Loucy (cell line): ENCODE measurements at regions not wholly inside any gene's neighbourhood (a gene's known extent, or its start where the extent isn't known, plus 50 kb on each side); places are given as distances from the start of the nearest gene placed in this dataset.

Source experiments
- H2AFZ ChIP-seq: fragments of 200-600 bp; sonication (generic); 2 replicates; pipeline ENCODE4 v1.6.0; 2016; ENCODE audit warnings: antibody characterized with exemption, mild to moderate bottlenecking, low read length, moderate library complexity
- H3F3A ChIP-seq: fragments of 200-600 bp; 2 replicates; pipeline ENCODE4 v1.6.0; 2016; ENCODE audit warnings: antibody characterized with exemption, low read depth, mild to moderate bottlenecking
- H3K27me3 ChIP-seq: fragments of 200-600 bp; sonication (generic); 2 replicates; pipeline ENCODE4 v1.6.1; 2014; ENCODE audit warnings: low read length, mild to moderate bottlenecking; ENCODE audit not compliant: insufficient read depth, poor library complexity, severe bottlenecking
- H3K36me3 ChIP-seq: fragments of 200-600 bp; sonication (generic); 2 replicates; pipeline ENCODE4 v1.6.1; 2016; ENCODE audit warnings: low read length; ENCODE audit not compliant: insufficient read depth
- H3K4me1 ChIP-seq: fragments of 200-600 bp; sonication (generic); 2 replicates; pipeline ENCODE4 v1.5.1; 2014; ENCODE audit warnings: low read length, mild to moderate bottlenecking; ENCODE audit not compliant: insufficient read depth, poor library complexity, severe bottlenecking
- H3K4me2 ChIP-seq: fragments of 200-600 bp; sonication (generic); 2 replicates; pipeline ENCODE4 v1.6.0; 2014; ENCODE audit warnings: antibody characterized with exemption, low read length, low read depth, mild to moderate bottlenecking; ENCODE audit not compliant: poor library complexity, severe bottlenecking
- H3K4me3 ChIP-seq: fragments of 200-600 bp; sonication (generic); 2 replicates; pipeline ENCODE4 v1.5.1; 2014; ENCODE audit warnings: low read length, mild to moderate bottlenecking, mixed read lengths; ENCODE audit not compliant: poor library complexity, severe bottlenecking
- H3K79me2 ChIP-seq: fragments of 200-600 bp; sonication (generic); 2 replicates; pipeline ENCODE4 v1.6.1; 2014; ENCODE audit warnings: low read length; ENCODE audit not compliant: insufficient read depth
- H3K9ac ChIP-seq: fragments of 200-600 bp; sonication (generic); 2 replicates; pipeline ENCODE4 v1.6.0; 2014; ENCODE audit warnings: mild to moderate bottlenecking, low read depth, low read length, moderate library complexity; ENCODE audit not compliant: poor library complexity, severe bottlenecking
- H3K9me2 ChIP-seq: fragments of 200-600 bp; sonication (generic); replicated peaks from 2 replicates; pipeline ENCODE4 v1.6.1; 2016; ENCODE audit warnings: low read depth, low read length, mixed read lengths
- H3K9me3 ChIP-seq: fragments of 200-600 bp; sonication (generic); 2 replicates; pipeline ENCODE4 v1.6.1; 2014; ENCODE audit warnings: mild to moderate bottlenecking, antibody characterized with exemption, low read length, low read depth; ENCODE audit not compliant: insufficient read depth
- H4K20me1 ChIP-seq: fragments of 200-600 bp; sonication (generic); 2 replicates; pipeline ENCODE4 v1.6.0; 2014; ENCODE audit warnings: antibody characterized with exemption, low read length, mild to moderate bottlenecking; ENCODE audit not compliant: insufficient read depth, poor library complexity, severe bottlenecking
- CTCF ChIP-seq: fragments of 200-600 bp; sonication (generic); conservative IDR thresholded peaks from 2 replicates; pipeline ENCODE4 v1.5.1; 2014; ENCODE audit warnings: mild to moderate bottlenecking, antibody characterized with exemption, low read length
- EZH2phosphoT487 ChIP-seq: fragments of 200-600 bp; IDR thresholded peaks from 2 replicates; pipeline ENCODE4 v1.6.1; 2018; ENCODE audit warnings: antibody characterized with exemption, mild to moderate bottlenecking, moderate library complexity, borderline replicate concordance

DNA sequence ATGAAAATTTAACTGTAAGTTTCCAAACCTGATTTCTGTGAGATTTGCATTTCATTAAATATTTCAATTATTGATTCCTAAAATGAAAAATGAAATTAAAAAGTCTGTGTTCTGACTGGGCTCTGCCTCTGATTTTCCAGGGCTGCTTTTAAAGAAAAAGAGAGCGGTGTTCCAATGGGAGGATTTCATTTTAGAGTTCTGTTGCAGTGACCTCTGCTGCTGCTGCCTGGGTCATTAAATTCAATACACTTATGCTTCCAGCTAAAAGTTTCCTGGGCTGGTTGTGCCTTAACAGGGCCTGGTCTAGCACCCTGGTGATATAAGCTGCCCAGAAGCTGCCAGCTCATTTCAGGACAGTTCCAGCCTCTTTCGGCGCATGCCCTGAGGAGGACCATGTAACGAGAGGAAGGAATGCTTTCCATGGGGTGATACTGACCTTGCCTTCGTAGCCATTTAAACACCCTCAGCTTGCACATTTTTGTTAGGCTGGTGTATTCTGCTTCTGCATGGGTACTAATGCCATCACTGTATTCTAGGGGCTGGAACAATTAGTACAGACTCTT is 93.3 kb downstream of the TMEM174 start:
- no peaks in the 10 kb centered on the region for H3K9me2 ChIP-seq
- no peaks in the 10 kb centered on the region for H3K27me3 ChIP-seq
- no peak overlapping the region for H2AFZ ChIP-seq
- TF ChIP-seq CTCF (no peak), EZH2phosphoT487 (no peak)
- no peaks in the 10 kb centered on the region for H4K20me1 ChIP-seq
- H3K4me1 ChIP-seq, result no peaks in the 10 kb centered on the region
- H3K79me2 ChIP-seq, result no peaks in the 10 kb centered on the region
- no peak overlapping the region for H3K9ac ChIP-seq
- H3F3A ChIP-seq, result no peaks in the 10 kb centered on the region
- H3K36me3 ChIP-seq, result no peaks in the 10 kb centered on the region
- no peak overlapping the region for H3K4me3 ChIP-seq
- H3K4me2 ChIP-seq, result no peak overlapping the region
- no peaks in the 10 kb centered on the region for H3K9me3 ChIP-seq

DNA sequence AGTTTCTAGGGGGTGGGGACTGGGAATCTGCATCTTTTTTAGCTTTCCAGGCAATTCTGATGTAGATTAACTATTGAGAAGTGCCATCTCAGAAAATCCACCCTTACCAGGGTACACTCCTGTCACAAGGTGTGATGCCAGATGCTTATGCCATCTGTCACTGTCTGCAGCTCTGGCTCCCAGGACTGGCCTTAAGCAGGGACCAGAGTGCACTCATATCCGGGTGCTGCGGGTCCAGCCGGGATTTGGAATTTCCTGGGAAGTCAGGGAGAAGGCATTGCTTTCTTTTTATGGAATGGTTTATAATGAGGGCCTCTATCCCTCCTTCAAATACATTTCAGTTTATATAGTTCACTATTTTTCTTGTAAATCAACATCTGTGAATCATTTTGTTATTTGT is 92.6 kb downstream of the TMEM174 start:
- no peak for TF ChIP-seq EZH2phosphoT487
- TF ChIP-seq CTCF, result no peak
- no peaks in the 10 kb centered on the region for H3K4me1 ChIP-seq
- no peaks in the 10 kb centered on the region for H3K79me2 ChIP-seq
- no peak overlapping the region for H3K4me3 ChIP-seq
- H3K9ac ChIP-seq, result no peak overlapping the region
- H3F3A ChIP-seq, result no peaks in the 10 kb centered on the region
- no peak overlapping the region for H3K4me2 ChIP-seq
- H4K20me1 ChIP-seq, result no peaks in the 10 kb centered on the region
- no peak overlapping the region for H2AFZ ChIP-seq
- no peaks in the 10 kb centered on the region for H3K9me2 ChIP-seq
- H3K36me3 ChIP-seq, result no peaks in the 10 kb centered on the region
- H3K27me3 ChIP-seq, result no peaks in the 10 kb centered on the region
- H3K9me3 ChIP-seq, result no peaks in the 10 kb centered on the region

- no peak overlapping the region for H3K9ac ChIP-seq
Measured at GRCh38 chr5:73264631-73265030, 91.6 kb downstream of the TMEM174 start.

More at GRCh38 chr5:73264631-73265030, 91.6 kb downstream of the TMEM174 start:
- Histone ChIP-seq H3K4me1 (no peaks in the 10 kb centered on the region), H3K9me3 (no peaks in the 10 kb centered on the region), H3K4me3 (no peak overlapping the region), H4K20me1 (no peaks in the 10 kb centered on the region), H2AFZ (no peak overlapping the region), H3K4me2 (no peak overlapping the region), H3F3A (no peaks in the 10 kb centered on the region), H3K79me2 (no peaks in the 10 kb centered on the region), H3K9me2 (no peaks in the 10 kb centered on the region), H3K27me3 (no peaks in the 10 kb centered on the region), H3K36me3 (no peaks in the 10 kb centered on the region)
- no peak for TF ChIP-seq CTCF
- no peak for TF ChIP-seq EZH2phosphoT487
